H1 (cell line): ENCODE measurements at regions not wholly inside any gene's neighbourhood (a gene's known extent, or its start where the extent isn't known, plus 50 kb on each side); places are given as distances from the start of the nearest gene placed in this dataset.

ENCODE experiments used
- CTCF ChIA-PET: fragments of 300-600 bp; sonication (Branson Sonifier 250); formaldehyde crosslinking; loops from one replicate; lab custom pipeline; 2021; ENCODE audit not compliant: partially characterized antibody; lab: Charles Lee
- POLR2A ChIA-PET: fragments of 300-600 bp; sonication (Branson Sonifier 250); formaldehyde crosslinking; loops from one replicate; lab custom pipeline; 2021; ENCODE audit warnings: inconsistent platforms; ENCODE audit not compliant: partially characterized antibody; lab: Charles Lee
- DNase-seq, 2 experiments: peaks; one replicate each; pipeline versions ENCODE4 v3.0.0 to v3.0.0-alpha.2; 2010 to 2022; ENCODE audit warnings: low spot score in 2 of 2, low read depth in 1 of 2, mixed read lengths in 1 of 2
- FAIRE-seq: peaks from 2 replicates; lab custom pipeline; 2011; peaks lifted over from hg19 to GRCh38; lab: Jason Lieb, UNC
- H2AFZ ChIP-seq: 2 replicates; pipeline ENCODE4 v1.8.1; 2012; ENCODE audit warnings: low read length, inconsistent platforms
- H2AK5ac ChIP-seq: 2 replicates; pipeline ENCODE4 v1.6.1; 2013; ENCODE audit warnings: low read depth, low read length
- H2BK120ac ChIP-seq: replicated peaks from 2 replicates; pipeline ENCODE3; 2013; ENCODE audit warnings: low read depth, low read length, inconsistent platforms
- H2BK12ac ChIP-seq: 2 replicates; pipeline ENCODE4 v1.6.1; 2013; ENCODE audit warnings: low read depth, low read length
- H2BK15ac ChIP-seq: 2 replicates; pipeline ENCODE4 v1.6.1; 2013; ENCODE audit warnings: low read length
- H2BK20ac ChIP-seq: 2 replicates; pipeline ENCODE4 v1.6.1; 2013; ENCODE audit warnings: low read length
- H2BK5ac ChIP-seq: 2 replicates; pipeline ENCODE4 v1.6.1; 2013; ENCODE audit warnings: low read depth, low read length
- H3K14ac ChIP-seq: 2 replicates; pipeline ENCODE4 v1.6.1; 2013; ENCODE audit warnings: inconsistent platforms; ENCODE audit not compliant: insufficient read length
- H3K18ac ChIP-seq: 2 replicates; pipeline ENCODE4 v1.6.1; 2013; ENCODE audit warnings: low read length; ENCODE audit errors: extremely low read depth
- H3K23ac ChIP-seq: 2 replicates; pipeline ENCODE4 v1.6.1; 2013; ENCODE audit warnings: inconsistent platforms; ENCODE audit not compliant: insufficient read length
- H3K23me2 ChIP-seq: 2 replicates; pipeline ENCODE4 v1.6.1; 2013; ENCODE audit warnings: low read depth, low read length
- H3K27ac ChIP-seq: 2 replicates; pipeline ENCODE4 v1.6.1; 2011; ENCODE audit warnings: low read depth, low read length, inconsistent platforms
- H3K27me3 ChIP-seq, 4 experiments: replicated peaks in 1 of 4; 1 replicate in 1 of 4; 2 replicates in 3 of 4; pipeline versions ENCODE4 v1.6.1 to v1.8.1; 2011 to 2013; ENCODE audit warnings: low read length in 3 of 4, mild to moderate bottlenecking in 3 of 4, inconsistent platforms in 2 of 4, mixed read lengths in 2 of 4, moderate library complexity in 1 of 4; ENCODE audit not compliant: control insufficient read depth in 3 of 4, insufficient read depth in 3 of 4; ENCODE audit errors: extremely low read depth in 1 of 4
- H3K36me3 ChIP-seq, 4 experiments: 2 replicates each; pipeline versions ENCODE4 v1.6.1 to v1.8.1; 2011 to 2013; ENCODE audit warnings: mild to moderate bottlenecking in 4 of 4, low read length in 3 of 4, moderate library complexity in 2 of 4, control low read depth in 1 of 4, inconsistent platforms in 1 of 4; ENCODE audit not compliant: insufficient read depth in 4 of 4, control insufficient read depth in 2 of 4
- H3K4ac ChIP-seq: replicated peaks from 2 replicates; pipeline ENCODE3; 2013; ENCODE audit warnings: low read length, low read depth, mixed read lengths, inconsistent platforms; ENCODE audit not compliant: insufficient read length
- H3K4me1 ChIP-seq, 4 experiments: replicated peaks in 1 of 4; 1 replicate in 1 of 4; 2 replicates in 3 of 4; pipeline versions ENCODE4 v1.6.1 to v1.8.1; 2011 to 2013; ENCODE audit warnings: low read length in 3 of 4, inconsistent platforms in 2 of 4, mixed read lengths in 1 of 4; ENCODE audit not compliant: insufficient read depth in 4 of 4, control insufficient read depth in 3 of 4
- H3K4me2 ChIP-seq, 2 experiments: 2 replicates each; pipeline versions ENCODE4 v1.6.1 to v1.8.1; 2011 to 2013; ENCODE audit warnings: low read depth in 2 of 2, low read length in 2 of 2, control low read depth in 1 of 2, inconsistent platforms in 1 of 2, mild to moderate bottlenecking in 1 of 2; ENCODE audit not compliant: insufficient read depth in 1 of 2
- H3K4me3 ChIP-seq, 4 experiments: fragments of 200-600, 300-600 bp in 1 of 4; sonication (generic), shearing (Covaris generic), sonication (Bioruptor Twin) in 1 of 4; 2 replicates each; pipeline versions ENCODE4 v1.5.1 to v1.8.1; 2011 to 2016; ENCODE audit warnings: low read length in 4 of 4, low read depth in 3 of 4, control low read depth in 2 of 4, inconsistent platforms in 2 of 4, mild to moderate bottlenecking in 2 of 4, mixed read lengths in 1 of 4, moderate library complexity in 1 of 4; ENCODE audit not compliant: insufficient read depth in 2 of 4; ENCODE audit errors: extremely low read depth in 1 of 4
- H3K56ac ChIP-seq: replicated peaks from 2 replicates; pipeline ENCODE3; 2013; ENCODE audit warnings: low read depth, mild to moderate bottlenecking, mixed read lengths, low read length, inconsistent platforms; ENCODE audit not compliant: insufficient read length
- H3K79me1 ChIP-seq: 2 replicates; pipeline ENCODE4 v1.6.1; 2013; ENCODE audit warnings: low read depth, low read length, control low read depth
- H3K79me2 ChIP-seq, 2 experiments: 2 replicates each; pipeline versions ENCODE4 v1.6.1 to v1.8.1; 2012 to 2013; ENCODE audit warnings: low read length in 2 of 2, mild to moderate bottlenecking in 2 of 2, inconsistent platforms in 1 of 2; ENCODE audit not compliant: insufficient read depth in 2 of 2, control insufficient read depth in 1 of 2
- H3K9ac ChIP-seq, 4 experiments: replicated peaks in 1 of 4; 1 replicate in 1 of 4; 2 replicates in 3 of 4; pipeline versions ENCODE4 v1.6.1 to v1.8.1; 2011 to 2013; ENCODE audit warnings: low read depth in 3 of 4, low read length in 3 of 4, control low read depth in 2 of 4, mild to moderate bottlenecking in 2 of 4, moderate library complexity in 2 of 4, inconsistent platforms in 1 of 4; ENCODE audit errors: extremely low read depth in 1 of 4
- H3K9me3 ChIP-seq, 2 experiments: 2 replicates each; pipeline versions ENCODE4 v1.6.1 to v1.8.1; 2012 to 2013; ENCODE audit warnings: mild to moderate bottlenecking in 2 of 2, moderate library complexity in 2 of 2, control low read depth in 1 of 2, inconsistent platforms in 1 of 2, low read depth in 1 of 2, low read length in 1 of 2, mixed read lengths in 1 of 2; ENCODE audit not compliant: insufficient read depth in 2 of 2
- H4K20me1 ChIP-seq, 2 experiments: replicated peaks in 1 of 2; 2 replicates each; pipeline versions ENCODE3 to v1.8.1; 2011 to 2013; ENCODE audit warnings: inconsistent platforms in 2 of 2, low read length in 2 of 2, mild to moderate bottlenecking in 1 of 2; ENCODE audit not compliant: insufficient read depth in 2 of 2, control insufficient read depth in 1 of 2
- H4K5ac ChIP-seq: 2 replicates; pipeline ENCODE4 v1.6.1; 2013; ENCODE audit warnings: low read length, low read depth, mixed read lengths, inconsistent platforms; ENCODE audit not compliant: insufficient read length
- H4K8ac ChIP-seq: 2 replicates; pipeline ENCODE4 v1.8.0; 2013; ENCODE audit warnings: mild to moderate bottlenecking, moderate library complexity, low read length, inconsistent platforms; ENCODE audit not compliant: insufficient read depth; ENCODE audit errors: extremely low read depth
- H4K91ac ChIP-seq: replicated peaks from 2 replicates; pipeline ENCODE3; 2013; ENCODE audit warnings: low read length, mixed read lengths, inconsistent platforms; ENCODE audit not compliant: insufficient read length
- ASH2L ChIP-seq: fragments of 200-600, 300-600 bp; sonication (generic); IDR thresholded peaks from one replicate; pipeline ENCODE4 v1.7.1; 2017; ENCODE audit warnings: low read length
- ATF2 ChIP-seq: IDR thresholded peaks from 2 replicates; pipeline ENCODE4 v1.6.1; 2012; ENCODE audit warnings: low read length, inconsistent platforms
- BCL11A ChIP-seq, 2 experiments: IDR thresholded peaks; one replicate each; pipeline ENCODE4 v1.6.1; 2011; ENCODE audit warnings: low read depth in 2 of 2, low read length in 2 of 2, mild to moderate bottlenecking in 2 of 2
- BRCA1 ChIP-seq: IDR thresholded peaks from 2 replicates; pipeline ENCODE4 v1.6.1; 2012; ENCODE audit warnings: low read depth, low read length, improper control_type of control experiment
- CREB1 ChIP-seq: IDR thresholded peaks from 2 replicates; pipeline ENCODE4 v1.6.1; 2012; ENCODE audit warnings: inconsistent platforms
- CTBP2 ChIP-seq: IDR thresholded peaks from 2 replicates; pipeline ENCODE4 v1.7.0; 2011; ENCODE audit warnings: borderline replicate concordance, mild to moderate bottlenecking, moderate library complexity, mixed read lengths, low read length; ENCODE audit not compliant: insufficient read depth, insufficient read length
- GTF2F1 ChIP-seq: IDR thresholded peaks from 2 replicates; pipeline ENCODE4 v1.6.1; 2012; ENCODE audit warnings: low read depth, low read length, improper control_type of control experiment, borderline replicate concordance
- HDAC6 ChIP-seq: IDR thresholded peaks from one replicate; pipeline ENCODE4 v1.7.1; 2012; ENCODE audit warnings: low read depth, mild to moderate bottlenecking, inconsistent platforms, low read length, moderate library complexity
- JUN ChIP-seq: IDR thresholded peaks from 2 replicates; pipeline ENCODE4 v1.6.1; 2011; ENCODE audit warnings: low read depth, mild to moderate bottlenecking, improper control_type of control experiment, low read length
- JUND ChIP-seq: IDR thresholded peaks from 2 replicates; pipeline ENCODE4 v1.6.1; 2011; ENCODE audit warnings: mild to moderate bottlenecking, improper control_type of control experiment, low read length
- KDM5A ChIP-seq: fragments of 200-600 bp; IDR thresholded peaks from 2 replicates; pipeline ENCODE4 v1.7.1; 2012; ENCODE audit warnings: mild to moderate bottlenecking, low read length, inconsistent platforms, mixed read lengths
- POLR2A ChIP-seq, 2 experiments: IDR thresholded peaks; 1 replicate in 1 of 2; 2 replicates in 1 of 2; pipeline ENCODE4 v1.6.1; 2011; ENCODE audit warnings: low read depth in 2 of 2, low read length in 2 of 2, mild to moderate bottlenecking in 2 of 2; ENCODE audit errors: control extremely low read depth in 1 of 2
- POLR2AphosphoS5 ChIP-seq: IDR thresholded peaks from 2 replicates; pipeline ENCODE4 v1.6.1; 2011; ENCODE audit warnings: low read depth, low read length
- SP4 ChIP-seq: IDR thresholded peaks from 2 replicates; pipeline ENCODE4 v1.6.1; 2012; ENCODE audit warnings: low read length, inconsistent platforms
- TAF1 ChIP-seq: IDR thresholded peaks from 2 replicates; pipeline ENCODE4 v1.6.1; 2011; ENCODE audit warnings: mild to moderate bottlenecking, low read depth, low read length
- YY1 ChIP-seq: IDR thresholded peaks from 2 replicates; pipeline ENCODE4 v1.6.1; 2011; ENCODE audit warnings: low read depth, mild to moderate bottlenecking, low read length
- WGBS, 2 experiments: shearing (Covaris generic) in 1 of 2; methylation state at CpG; one replicate each; pipeline versions ENCODE4 v1.1.6 to v1.1.7; 2013 to 2015; ENCODE audit warnings: low lambda C conversion rate in 2 of 2, mixed read lengths in 2 of 2, inconsistent platforms in 1 of 2, low coverage in 1 of 2, missing lambda C conversion rate in 1 of 2; ENCODE audit not compliant: insufficient replicate concordance in 2 of 2, insufficient coverage in 1 of 2, insufficient read length in 1 of 2; ENCODE audit errors: extremely low coverage in 1 of 2, missing lambda C conversion rate in 1 of 2; 5-methylcytosine and 5-hydroxymethylcytosine counted together

- H3K23me2 ChIP-seq = no peaks in the 10 kb centered on the region
- no peaks in the 10 kb centered on the region for H3K27me3 ChIP-seq
- H3K79me1 ChIP-seq = no peaks in the 10 kb centered on the region
- no peak overlapping the region for H3K9ac ChIP-seq
- H3K56ac ChIP-seq = no peak overlapping the region
- H3K18ac ChIP-seq = no peak overlapping the region
- H3K4ac ChIP-seq = no peak overlapping the region
- no peak overlapping the region for H4K8ac ChIP-seq
- WGBS, 2 experiments = 100% methylated on average over 1 of the region's 1 CpG; no CpG with 5 or more reads in 1 of the 2 experiments
- no peak overlapping the region for H2BK15ac ChIP-seq
- no peak overlapping the region for H4K5ac ChIP-seq
- no peak overlapping the region for H2AK5ac ChIP-seq
- H3K4me3 ChIP-seq = no peak overlapping the region
- FAIRE-seq (no peak), DNase-seq (no peak)
- H3K4me1 ChIP-seq = no peaks in the 10 kb centered on the region
- no peak overlapping the region for H4K91ac ChIP-seq
- H3K23ac ChIP-seq = no peak overlapping the region
- no peak overlapping the region for H3K4me2 ChIP-seq
- ChIA-PET CTCF (interaction anchor here (0.6 to 0.7 kb wide), 2 partner anchors 594 to 674 kb away, joined by 3 to 6 read pairs; no protein-coding TSS in a partner anchor), POLR2A (no interaction called here)
- no peak overlapping the region for H3K14ac ChIP-seq
- no peak overlapping the region for H2BK12ac ChIP-seq
- H3K79me2 ChIP-seq = no peaks in the 10 kb centered on the region
- H3K27ac ChIP-seq = no peak overlapping the region
- no peak overlapping the region; the same call in 1 of the 2 replicates for H2AFZ ChIP-seq
- no peaks in the 10 kb centered on the region for H3K36me3 ChIP-seq
- no peaks in the 10 kb centered on the region for H4K20me1 ChIP-seq
- no peak overlapping the region for H2BK120ac ChIP-seq
- no peak overlapping the region for H2BK20ac ChIP-seq
- H2BK5ac ChIP-seq = no peak overlapping the region
- H3K9me3 ChIP-seq = peaks cover 2 to 9% of the 10 kb centered on the region in 2 experiments; a peak in 2 of 4 replicates
- TF ChIP-seq JUN = no peak
- no peak for TF ChIP-seq BCL11A (IDR thresholded peaks at IDR 0.05; ENCODE audit: low read depth in 2 of 2, low read length in 2 of 2)
- no peak for TF ChIP-seq HDAC6
- TF ChIP-seq ATF2 = no peak
- TF ChIP-seq CREB1 = no peak
- TF ChIP-seq JUND = no peak
- TF ChIP-seq POLR2AphosphoS5 = no peak
- no peak for TF ChIP-seq SP4
- TF ChIP-seq BRCA1 = no peak
- no peak for TF ChIP-seq POLR2A (IDR thresholded peaks at IDR 0.05; ENCODE audit: control extremely low read depth in 1 of 2, low read depth in 2 of 2, low read length in 2 of 2)
- TF ChIP-seq GTF2F1 = no peak
- TF ChIP-seq YY1 = no peak
- TF ChIP-seq TAF1 = no peak
- TF ChIP-seq KDM5A = no peak
- no peak for TF ChIP-seq CTBP2
- no peak for TF ChIP-seq ASH2L
Observed at GRCh38 chr14:40199101-40199500, 766.9 kb upstream of the FBXO33 start.
